K562 (cell line): ENCODE measurements at regions not wholly inside any gene's neighbourhood (a gene's known extent, or its start where the extent isn't known, plus 50 kb on each side); places are given as distances from the start of the nearest gene placed in this dataset.

Source experiments
- ATAC-seq: fragments of 200-7000 bp; cut with Tn5 transposase; 3 replicates; pipeline ENCODE4 v1.9.1; 2020; ENCODE audit warnings: moderate library complexity
- BruUV-seq: library from RNA; stranded (reverse); fragments of 400-500 nt; replicated peaks from 2 replicates; lab custom pipeline; 2021; lab: Mats Ljungman, UMichigan
- CTCF ChIA-PET: fragments of 300-600 bp; formaldehyde crosslinking; extraction: SDS; loops from one replicate; lab custom pipeline; 2021; ENCODE audit warnings: low intra/inter-chr PET ratio; lab: Yijun Ruan, JAX
- POLR2A ChIA-PET: fragments of 300-600, 350-650 bp; sonication (Branson Sonifier 250); formaldehyde crosslinking; extraction: SDS; loops from one replicate; lab custom pipeline; 2021; ENCODE audit warnings: antibody characterized with exemption, inconsistent platforms; lab: Yijun Ruan, JAX
- DNase-seq, 4 experiments: peaks; one replicate each; pipeline versions ENCODE4 v3.0.0 to v3.0.0-alpha.2; 2011 to 2018; ENCODE audit warnings: low spot score in 3 of 4, mixed read lengths in 3 of 4; ENCODE audit errors: extremely low read depth in 1 of 4
- FAIRE-seq: peaks from 2 replicates; lab custom pipeline; 2011; peaks lifted over from hg19 to GRCh38; lab: Jason Lieb, UNC
- H2AFZ ChIP-seq: 2 replicates; pipeline ENCODE4 v1.6.0; 2011; ENCODE audit warnings: low read depth, low read length, control low read depth, inconsistent platforms
- H3K27ac ChIP-seq: fragments of 200-600 bp; 3 replicates; pipeline ENCODE4 v1.8.0; 2011; ENCODE audit warnings: low read depth, mild to moderate bottlenecking, control low read depth, inconsistent platforms, low read length, moderate library complexity, mixed read lengths; ENCODE audit errors: extremely low read depth
- H3K27me3 ChIP-seq, 2 experiments: fragments of 300-600 bp in 1 of 2; 2 replicates in 1 of 2; 3 replicates in 1 of 2; pipeline versions ENCODE4 v1.6.0 to v1.8.0; 2011; ENCODE audit warnings: inconsistent platforms in 2 of 2, low read length in 2 of 2, mild to moderate bottlenecking in 1 of 2, mixed read lengths in 1 of 2, moderate library complexity in 1 of 2; ENCODE audit not compliant: control insufficient read depth in 2 of 2, insufficient read depth in 2 of 2
- H3K36me3 ChIP-seq: fragments of 300-600 bp; 3 replicates; pipeline ENCODE4 v1.8.0; 2011; ENCODE audit warnings: mild to moderate bottlenecking, low read length, inconsistent platforms; ENCODE audit not compliant: control insufficient read depth, insufficient read depth
- H3K4me1 ChIP-seq, 2 experiments: fragments of 200-600 bp in 1 of 2; replicated peaks in 1 of 2; 2 replicates in 1 of 2; 3 replicates in 1 of 2; pipeline versions ENCODE4 v1.5.1 to v1.8.0; 2011; ENCODE audit warnings: inconsistent platforms in 2 of 2, low read length in 2 of 2, mild to moderate bottlenecking in 1 of 2, mixed read lengths in 1 of 2, moderate library complexity in 1 of 2; ENCODE audit not compliant: control insufficient read depth in 2 of 2, insufficient read depth in 2 of 2
- H3K4me2 ChIP-seq: 2 replicates; pipeline ENCODE4 v1.6.1; 2011; ENCODE audit warnings: low read length, control low read depth, inconsistent platforms, mixed read lengths; ENCODE audit not compliant: insufficient read depth
- H3K4me3 ChIP-seq: fragments of 200-600 bp; sonication (generic), shearing (Covaris generic); 2 replicates; pipeline ENCODE4 v1.5.1; 2016; ENCODE audit warnings: control low read depth, inconsistent platforms
- H3K79me2 ChIP-seq: fragments of 200-600 bp; 3 replicates; pipeline ENCODE4 v1.8.0; 2011; ENCODE audit warnings: low read length, inconsistent platforms; ENCODE audit not compliant: control insufficient read depth, insufficient read depth
- H3K9ac ChIP-seq, 2 experiments: 2 replicates each; pipeline versions ENCODE4 v1.6.0 to v1.6.1; 2011; ENCODE audit warnings: low read depth in 2 of 2, low read length in 2 of 2, control low read depth in 1 of 2, inconsistent platforms in 1 of 2, mild to moderate bottlenecking in 1 of 2, mixed read lengths in 1 of 2; ENCODE audit not compliant: insufficient read depth in 1 of 2
- H3K9me1 ChIP-seq: one replicate; pipeline ENCODE4 v1.6.0; 2011; ENCODE audit warnings: inconsistent platforms, mild to moderate bottlenecking, low read length, moderate library complexity; ENCODE audit not compliant: control insufficient read depth, insufficient read depth
- H3K9me3 ChIP-seq: replicated peaks from 2 replicates; pipeline ENCODE4 v1.5.1; 2011; ENCODE audit warnings: low read depth, low read length, inconsistent platforms; ENCODE audit not compliant: control insufficient read depth, insufficient read depth
- H4K20me1 ChIP-seq: replicated peaks from 2 replicates; pipeline ENCODE4 v1.6.1; 2011; ENCODE audit warnings: low read length, inconsistent platforms, mixed read lengths; ENCODE audit not compliant: control insufficient read depth, insufficient read depth
- ADNP ChIP-seq: fragments of 200-800 bp; sonication (Bioruptor generic); IDR thresholded peaks from 2 replicates; pipeline ENCODE4 v1.6.1; 2016; ENCODE audit warnings: missing genetic modification characterization, missing compliant biosample characterization
- JUND ChIP-seq, 2 experiments: IDR thresholded peaks; 2 replicates in 1 of 2; 3 replicates in 1 of 2; pipeline ENCODE4 v1.6.1; 2011; ENCODE audit warnings: borderline replicate concordance in 2 of 2, low read depth in 2 of 2, low read length in 2 of 2, improper control_type of control experiment in 1 of 2, missing biosample characterization in 1 of 2, missing genetic modification characterization in 1 of 2, missing genetic modification reagents in 1 of 2
- MCM5 ChIP-seq: fragments of 450-650 bp; IDR thresholded peaks from 2 replicates; pipeline ENCODE4 v1.6.1; 2016; ENCODE audit warnings: low read depth
- MED1 ChIP-seq: sonication (generic); formaldehyde crosslinking; IDR thresholded peaks from 2 replicates; pipeline ENCODE4 v1.8.1; 2023; ENCODE audit warnings: missing genetic modification reagents, borderline replicate concordance
- MXI1 ChIP-seq: IDR thresholded peaks from 2 replicates; pipeline ENCODE4 v1.6.1; 2011; ENCODE audit warnings: low read depth, mild to moderate bottlenecking, improper control_type of control experiment, low read length
- PHTF2 ChIP-seq: fragments of 250-450 bp; sonication (Bioruptor Pico); IDR thresholded peaks from 2 replicates; pipeline ENCODE4 v1.5.0; 2021; ENCODE audit warnings: mild to moderate bottlenecking
- RAD21 ChIP-seq, 2 experiments: fragments of 250-450 bp in 1 of 2; fragments of 450-650 bp in 1 of 2; sonication (Bioruptor Pico) in 1 of 2; formaldehyde crosslinking in 1 of 2; IDR thresholded peaks in 1 of 2; conservative IDR thresholded peaks in 1 of 2; 2 replicates each; pipeline versions ENCODE4 v1.4.0 to v1.8.0; 2020 to 2022; ENCODE audit warnings: mild to moderate bottlenecking in 2 of 2, moderate library complexity in 1 of 2
- TRIM24 ChIP-seq, 2 experiments: fragments of 450-650 bp; IDR thresholded peaks; 2 replicates each; pipeline ENCODE4 v1.6.1; 2016
- ZFX ChIP-seq: sonication (generic); formaldehyde crosslinking; IDR thresholded peaks from 2 replicates; pipeline ENCODE4 v1.8.0; 2022; ENCODE audit warnings: mild to moderate bottlenecking, missing genetic modification reagents, moderate library complexity
- ZNF239 ChIP-seq: fragments of 250-450 bp; sonication (Bioruptor Pico); IDR thresholded peaks from 2 replicates; pipeline ENCODE4 v1.4.0; 2020; ENCODE audit warnings: mild to moderate bottlenecking
- ZNF583 ChIP-seq: fragments of 250-450 bp; sonication (Bioruptor Pico); IDR thresholded peaks from 2 replicates; pipeline ENCODE4 v1.4.0; 2020
- in situ Hi-C: fragments of 300-500 bp; cut with MboI; formaldehyde crosslinking; loops from 4 replicates; pipeline ENCODE4 v1.15.0; 2018; ENCODE audit warnings: inconsistent platforms, mixed read lengths
- intact Hi-C: fragments of 100-400 bp; cut with micrococcal nuclease; formaldehyde crosslinking; loops from 2 replicates; pipeline ENCODE4 v1.14.2; 2022
- TF ChIP-seq, protein P1 (sequence below): fragments of 450-650 bp; IDR thresholded peaks from 2 replicates; pipeline ENCODE4 v1.6.1; 2016; ENCODE audit warnings: antibody characterized with exemption
- TF ChIP-seq, protein P2 (sequence below): fragments of 450-650 bp; IDR thresholded peaks from 2 replicates; pipeline ENCODE4 v1.6.1; 2014; ENCODE audit warnings: low read depth, mild to moderate bottlenecking, moderate library complexity, borderline replicate concordance
- TF ChIP-seq, protein P3 (sequence below): IDR thresholded peaks from 2 replicates; pipeline ENCODE4 v1.6.1; 2012; ENCODE audit warnings: low read depth, low read length, improper control_type of control experiment, borderline replicate concordance

DNA sequence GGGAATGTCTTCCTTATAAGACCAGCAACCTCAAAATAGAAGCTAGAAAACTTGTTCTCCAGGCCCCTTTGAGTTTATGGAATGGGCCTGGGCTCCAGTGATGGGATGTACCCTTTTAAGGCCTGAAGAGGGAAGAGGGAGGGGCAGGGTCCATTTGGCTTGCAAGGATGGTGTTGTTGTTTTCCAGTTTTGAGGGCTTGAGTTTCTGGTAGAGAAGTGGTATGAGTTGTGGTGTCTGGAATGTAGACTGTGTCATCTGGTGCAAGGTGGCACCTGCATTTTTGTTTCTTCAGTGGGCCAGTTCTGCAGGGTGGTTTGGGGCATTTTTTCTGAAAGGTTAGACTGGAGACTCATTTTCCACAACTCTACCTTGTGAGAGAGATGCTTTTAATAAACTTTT lies 90.1 kb downstream of the ZNF777 start:
- 0 out of 2 replicates have a peak, but pooled peaks cover 2% of the 10 kb centered on the region for H3K9me3 ChIP-seq
- no peak for TF ChIP-seq RAD21 (CRISPR knock-in tag; conservative IDR thresholded peaks at IDR 0.05 in 1 of 2, IDR thresholded peaks at IDR 0.05 in 1 of 2)
- TF ChIP-seq MED1 (CRISPR knock-in tag): no peak
- TF ChIP-seq ADNP (tag): no peak
- no peak for TF ChIP-seq JUND (IDR thresholded peaks at IDR 0.05; ENCODE audit: borderline replicate concordance, low read depth, low read length)
- TF ChIP-seq JUND (tag; IDR thresholded peaks at IDR 0.05; ENCODE audit: borderline replicate concordance, low read depth, low read length): no peak
- TF ChIP-seq, protein P1, sequence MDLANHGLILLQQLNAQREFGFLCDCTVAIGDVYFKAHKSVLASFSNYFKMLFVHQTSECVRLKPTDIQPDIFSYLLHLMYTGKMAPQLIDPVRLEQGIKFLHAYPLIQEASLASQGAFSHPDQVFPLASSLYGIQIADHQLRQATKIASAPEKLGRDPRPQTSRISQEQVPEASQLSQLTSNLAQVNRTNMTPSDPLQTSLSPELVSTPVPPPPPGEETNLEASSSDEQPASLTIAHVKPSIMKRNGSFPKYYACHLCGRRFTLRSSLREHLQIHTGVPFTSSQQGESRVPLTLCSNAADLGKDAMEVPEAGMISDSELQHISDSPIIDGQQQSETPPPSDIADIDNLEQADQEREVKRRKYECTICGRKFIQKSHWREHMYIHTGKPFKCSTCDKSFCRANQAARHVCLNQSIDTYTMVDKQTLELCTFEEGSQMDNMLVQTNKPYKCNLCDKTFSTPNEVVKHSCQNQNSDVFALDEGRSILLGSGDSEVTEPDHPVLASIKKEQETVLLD: no peak
- TF ChIP-seq, protein P2, sequence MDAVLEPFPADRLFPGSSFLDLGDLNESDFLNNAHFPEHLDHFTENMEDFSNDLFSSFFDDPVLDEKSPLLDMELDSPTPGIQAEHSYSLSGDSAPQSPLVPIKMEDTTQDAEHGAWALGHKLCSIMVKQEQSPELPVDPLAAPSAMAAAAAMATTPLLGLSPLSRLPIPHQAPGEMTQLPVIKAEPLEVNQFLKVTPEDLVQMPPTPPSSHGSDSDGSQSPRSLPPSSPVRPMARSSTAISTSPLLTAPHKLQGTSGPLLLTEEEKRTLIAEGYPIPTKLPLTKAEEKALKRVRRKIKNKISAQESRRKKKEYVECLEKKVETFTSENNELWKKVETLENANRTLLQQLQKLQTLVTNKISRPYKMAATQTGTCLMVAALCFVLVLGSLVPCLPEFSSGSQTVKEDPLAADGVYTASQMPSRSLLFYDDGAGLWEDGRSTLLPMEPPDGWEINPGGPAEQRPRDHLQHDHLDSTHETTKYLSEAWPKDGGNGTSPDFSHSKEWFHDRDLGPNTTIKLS: no peak
- TF ChIP-seq PHTF2 (CRISPR knock-in tag): no peak
- TF ChIP-seq ZNF239: no peak
- no peak for TF ChIP-seq TRIM24 (IDR thresholded peaks at IDR 0.05)
- TF ChIP-seq MCM5: no peak
- no peak for TF ChIP-seq MXI1
- TF ChIP-seq, protein P3, sequence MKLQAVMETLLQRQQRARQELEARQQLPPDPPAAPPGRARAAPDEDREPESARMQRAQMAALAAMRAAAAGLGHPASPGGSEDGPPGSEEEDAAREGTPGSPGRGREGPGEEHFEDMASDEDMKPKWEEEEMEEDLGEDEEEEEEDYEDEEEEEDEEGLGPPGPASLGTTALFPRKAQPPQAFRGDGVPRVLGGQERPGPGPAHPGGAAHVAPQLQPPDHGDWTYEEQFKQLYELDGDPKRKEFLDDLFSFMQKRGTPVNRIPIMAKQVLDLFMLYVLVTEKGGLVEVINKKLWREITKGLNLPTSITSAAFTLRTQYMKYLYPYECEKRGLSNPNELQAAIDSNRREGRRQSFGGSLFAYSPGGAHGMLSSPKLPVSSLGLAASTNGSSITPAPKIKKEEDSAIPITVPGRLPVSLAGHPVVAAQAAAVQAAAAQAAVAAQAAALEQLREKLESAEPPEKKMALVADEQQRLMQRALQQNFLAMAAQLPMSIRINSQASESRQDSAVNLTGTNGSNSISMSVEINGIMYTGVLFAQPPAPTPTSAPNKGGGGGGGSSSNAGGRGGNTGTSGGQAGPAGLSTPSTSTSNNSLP: no peak
- TF ChIP-seq ZFX (CRISPR knock-in tag): no peak
- no peak for TF ChIP-seq ZNF583
- TF ChIP-seq, all 486 proteins: peak for 0
- H3K4me3 ChIP-seq: no peak overlapping the region
- H3K4me1 ChIP-seq: no peaks in the 10 kb centered on the region
- no peaks in the 10 kb centered on the region for H4K20me1 ChIP-seq
- H3K9ac ChIP-seq: no peak overlapping the region
- BruUV-seq: no TSS peak
- ChIA-PET POLR2A (interaction anchor here (0.7 to 1.1 kb wide), 4 partner anchors 8 to 552 kb away, joined by 3 read pairs; no protein-coding TSS in a partner anchor), CTCF (no interaction called here)
- no peaks in the 10 kb centered on the region for H3K9me1 ChIP-seq
- intact Hi-C loops: no loop called here
- FAIRE-seq (no peak), DNase-seq (no peak), ATAC-seq (no peak)
- H3K4me2 ChIP-seq: no peak overlapping the region
- H3K27ac ChIP-seq: no peak overlapping the region
- in situ Hi-C loops: no loop called here
- no peaks in the 10 kb centered on the region for H3K79me2 ChIP-seq
- no peak overlapping the region for H2AFZ ChIP-seq
- H3K27me3 ChIP-seq: no peaks in the 10 kb centered on the region; a peak in 1 of 5 replicates
- no peaks in the 10 kb centered on the region; the same call in 2 of the 3 replicates for H3K36me3 ChIP-seq
